ENCODE measurements at regions not wholly inside any gene's neighbourhood (a gene's known extent, or its start where the extent isn't known, plus 50 kb on each side); places are given as distances from the start of the nearest gene placed in this dataset.

DNA sequence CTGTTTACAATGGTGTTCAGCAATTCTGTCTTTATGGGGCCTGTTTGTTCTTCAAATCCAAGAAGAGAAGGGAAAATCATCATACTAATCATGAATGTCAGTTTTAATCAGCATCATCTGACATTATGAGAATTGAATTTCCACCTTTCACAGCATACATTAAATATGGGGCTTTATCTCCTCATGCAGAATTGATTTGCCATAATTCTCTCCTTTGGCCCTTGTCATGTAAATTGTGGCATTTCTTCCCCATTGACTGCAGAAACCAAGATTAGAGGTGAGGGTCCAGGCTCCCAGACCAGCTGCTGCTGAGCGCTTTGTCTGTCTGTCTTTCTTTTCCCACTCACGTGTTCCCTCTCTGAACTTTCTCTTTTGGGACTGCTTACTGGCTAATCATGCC lies 232.1 kb upstream of the NAV2 start:
- CTCF ChIA-PET, result no interaction called here
- WGBS, 2 experiments (ENCODE audit: extremely low coverage in 2 of 2, insufficient read length in 1 of 2), result no CpG with 5 or more reads among the region's 2 CpGs

More for the DNA sequence above, 232.1 kb upstream of the NAV2 start:
- ATAC-seq (ENCODE audit: low read depth) (no peak), DNase-seq (no peak)
- Histone ChIP-seq H3K4me3 (ENCODE audit: insufficient read depth, low read depth, low read length) (no peak overlapping the region), H2BK20ac (ENCODE audit: low read depth, low read length) (no peak overlapping the region), H3K14ac (replicated peaks; ENCODE audit: low read depth, low read length) (no peak overlapping the region), H3K9ac (ENCODE audit: low read depth, low read length) (no peak overlapping the region), H4K8ac (ENCODE audit: low read depth in 2 of 2, low read length in 2 of 2) (no peak overlapping the region), H3K9me3 (ENCODE audit: control insufficient read depth, insufficient read depth, low read length) (no peaks in the 10 kb centered on the region), H4K5ac (ENCODE audit: low read depth, low read length) (no peak overlapping the region), H2AK5ac (ENCODE audit: low read depth, low read length) (no peak overlapping the region), H2BK120ac (ENCODE audit: low read depth, low read length) (no peak overlapping the region), H3K18ac (ENCODE audit: low read depth, low read length) (no peak overlapping the region), H3K79me1 (ENCODE audit: low read depth in 1 of 2, low read length in 2 of 2) (no peaks in the 10 kb centered on the region), H2AK9ac (replicated peaks; ENCODE audit: low read depth, low read length, poor library complexity) (no peak overlapping the region), H3K9me1 (ENCODE audit: insufficient read depth, low read length) (no peaks in the 10 kb centered on the region), H3K4ac (ENCODE audit: low read depth, low read length) (no peak overlapping the region), H2BK5ac (ENCODE audit: low read depth, low read length, poor library complexity, severe bottlenecking) (no peak overlapping the region), H2BK15ac (ENCODE audit: low read depth, low read length) (no peak overlapping the region), H3K27ac (ENCODE audit: insufficient read depth, low read length) (no peak overlapping the region), H4K20me1 (ENCODE audit: insufficient read depth, low read length) (no peaks in the 10 kb centered on the region; the same call in 1 of the 2 replicates), H3K4me1 (ENCODE audit: control insufficient read depth, insufficient read depth, low read length) (no peaks in the 10 kb centered on the region), H2AFZ (replicated peaks; ENCODE audit: low read length, poor library complexity) (no peak overlapping the region), H3K36me3 (ENCODE audit: control insufficient read depth, insufficient read depth, low read length) (no peaks in the 10 kb centered on the region), H4K91ac (ENCODE audit: insufficient read depth, low read depth, low read length) (no peak overlapping the region), H3K23ac (ENCODE audit: low read depth, low read length) (no peak overlapping the region; the same call in 1 of the 2 replicates), H3K56ac (ENCODE audit: extremely low read depth, insufficient read depth, low read length) (no peak overlapping the region), H3K27me3 (ENCODE audit: control insufficient read depth, insufficient read depth, low read length) (peaks cover 52% of the 10 kb centered on the region), H3K4me2 (ENCODE audit: low read depth, low read length) (no peak overlapping the region)
- dilution Hi-C loops (cut with HindIII; ENCODE audit: low sequenced_read_pairs, unreplicated experiment), result no loop called here
- no TSS peak for BruUV-seq (replicated peaks)
- intact Hi-C loops (cut with micrococcal nuclease), result no loop called here
- POLR2A ChIA-PET (ENCODE audit: unreplicated experiment), result no interaction called here
- no peak for TF ChIP-seq MXI1 (IDR thresholded peaks at IDR 0.05; ENCODE audit: borderline replicate concordance, low read depth, low read length)
- TF ChIP-seq, protein P1, sequence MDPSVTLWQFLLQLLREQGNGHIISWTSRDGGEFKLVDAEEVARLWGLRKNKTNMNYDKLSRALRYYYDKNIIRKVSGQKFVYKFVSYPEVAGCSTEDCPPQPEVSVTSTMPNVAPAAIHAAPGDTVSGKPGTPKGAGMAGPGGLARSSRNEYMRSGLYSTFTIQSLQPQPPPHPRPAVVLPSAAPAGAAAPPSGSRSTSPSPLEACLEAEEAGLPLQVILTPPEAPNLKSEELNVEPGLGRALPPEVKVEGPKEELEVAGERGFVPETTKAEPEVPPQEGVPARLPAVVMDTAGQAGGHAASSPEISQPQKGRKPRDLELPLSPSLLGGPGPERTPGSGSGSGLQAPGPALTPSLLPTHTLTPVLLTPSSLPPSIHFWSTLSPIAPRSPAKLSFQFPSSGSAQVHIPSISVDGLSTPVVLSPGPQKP (IDR thresholded peaks at IDR 0.05; ENCODE audit: borderline replicate concordance, low read depth, low read length), result no peak
- no peak for TF ChIP-seq NFE2L2 (IDR thresholded peaks at IDR 0.05; ENCODE audit: low read depth, low read length)
- no peak for TF ChIP-seq CEBPB (IDR thresholded peaks at IDR 0.05; ENCODE audit: low read depth, low read length)
- TF ChIP-seq POLR2A (IDR thresholded peaks at IDR 0.05; ENCODE audit: low read depth, low read length), result no peak
- TF ChIP-seq SMC3 (IDR thresholded peaks at IDR 0.05; ENCODE audit: low read depth, low read length), result no peak
- TF ChIP-seq CHD1 (IDR thresholded peaks at IDR 0.05; ENCODE audit: low read depth, low read length), result no peak
- TF ChIP-seq, protein P2, sequence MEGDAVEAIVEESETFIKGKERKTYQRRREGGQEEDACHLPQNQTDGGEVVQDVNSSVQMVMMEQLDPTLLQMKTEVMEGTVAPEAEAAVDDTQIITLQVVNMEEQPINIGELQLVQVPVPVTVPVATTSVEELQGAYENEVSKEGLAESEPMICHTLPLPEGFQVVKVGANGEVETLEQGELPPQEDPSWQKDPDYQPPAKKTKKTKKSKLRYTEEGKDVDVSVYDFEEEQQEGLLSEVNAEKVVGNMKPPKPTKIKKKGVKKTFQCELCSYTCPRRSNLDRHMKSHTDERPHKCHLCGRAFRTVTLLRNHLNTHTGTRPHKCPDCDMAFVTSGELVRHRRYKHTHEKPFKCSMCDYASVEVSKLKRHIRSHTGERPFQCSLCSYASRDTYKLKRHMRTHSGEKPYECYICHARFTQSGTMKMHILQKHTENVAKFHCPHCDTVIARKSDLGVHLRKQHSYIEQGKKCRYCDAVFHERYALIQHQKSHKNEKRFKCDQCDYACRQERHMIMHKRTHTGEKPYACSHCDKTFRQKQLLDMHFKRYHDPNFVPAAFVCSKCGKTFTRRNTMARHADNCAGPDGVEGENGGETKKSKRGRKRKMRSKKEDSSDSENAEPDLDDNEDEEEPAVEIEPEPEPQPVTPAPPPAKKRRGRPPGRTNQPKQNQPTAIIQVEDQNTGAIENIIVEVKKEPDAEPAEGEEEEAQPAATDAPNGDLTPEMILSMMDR (conservative IDR thresholded peaks at IDR 0.05; ENCODE audit: low read depth, low read length), result no peak
- in situ Hi-C loops (cut with MboI; ENCODE audit: low sequenced_read_pairs), result no loop called here
